ENCODE measurements at regions not wholly inside any gene's neighbourhood (a gene's known extent, or its start where the extent isn't known, plus 50 kb on each side); places are given as distances from the start of the nearest gene placed in this dataset.

GRCh38 chr6:77106992-77107391 is 356.3 kb downstream of the HTR1B start:
- Histone ChIP-seq H3K4me1 (no peaks in the 10 kb centered on the region), H3K9me3 (no peaks in the 10 kb centered on the region), H3K4me3 (no peak overlapping the region), H3K27ac (no peak overlapping the region), H3K36me3 (no peaks in the 10 kb centered on the region), H3K27me3 (no peaks in the 10 kb centered on the region)
- intact Hi-C loops (cut with DNase I), result no loop called here
- no peak for TF ChIP-seq CTCF (IDR thresholded peaks at IDR 0.05)
- DNase-seq (ENCODE audit: low spot score in 2 of 2), result no peak

GRCh38 chr6:77105091-77105490 is 358.2 kb downstream of the HTR1B start:
- Histone ChIP-seq H3K27ac (no peak overlapping the region), H3K27me3 (no peaks in the 10 kb centered on the region), H3K4me3 (no peak overlapping the region), H3K36me3 (no peaks in the 10 kb centered on the region), H3K9me3 (no peaks in the 10 kb centered on the region), H3K4me1 (no peaks in the 10 kb centered on the region)
- no peak for DNase-seq (ENCODE audit: low spot score in 2 of 2)
- no peak for TF ChIP-seq CTCF (IDR thresholded peaks at IDR 0.05)
- intact Hi-C loops (cut with DNase I), result no loop called here

GRCh38 chr6:77097940-77098339 is 365.4 kb downstream of the HTR1B start:
- no peaks in the 10 kb centered on the region for H3K4me1 ChIP-seq
- no peaks in the 10 kb centered on the region for H3K27me3 ChIP-seq
- H3K4me3 ChIP-seq, result no peak overlapping the region
- DNase-seq (ENCODE audit: low spot score in 2 of 2), result no peak
- no peak overlapping the region for H3K27ac ChIP-seq
- intact Hi-C loops (cut with DNase I), result no loop called here
- TF ChIP-seq CTCF (IDR thresholded peaks at IDR 0.05), result no peak
- H3K36me3 ChIP-seq, result no peaks in the 10 kb centered on the region
- H3K9me3 ChIP-seq, result no peaks in the 10 kb centered on the region

GRCh38 chr6:77095936-77096627 is 367.2 kb downstream of the HTR1B start:
- Histone ChIP-seq H3K4me1 (no peaks in the 10 kb centered on the region), H3K27ac (no peak overlapping the region), H3K27me3 (no peaks in the 10 kb centered on the region), H3K4me3 (no peak overlapping the region), H3K36me3 (no peaks in the 10 kb centered on the region), H3K9me3 (no peaks in the 10 kb centered on the region)
- intact Hi-C loops (cut with DNase I), result no loop called here
- no peak for DNase-seq (ENCODE audit: low spot score in 2 of 2)
- no peak for TF ChIP-seq CTCF (IDR thresholded peaks at IDR 0.05)

- Histone ChIP-seq H3K4me3 (no peak overlapping the region), H3K27ac (no peak overlapping the region), H3K36me3 (no peaks in the 10 kb centered on the region), H3K9me3 (no peaks in the 10 kb centered on the region), H3K4me1 (no peaks in the 10 kb centered on the region), H3K27me3 (no peaks in the 10 kb centered on the region)
- no peak for DNase-seq (ENCODE audit: low spot score in 2 of 2)
- intact Hi-C loops (cut with DNase I), result no loop called here
- TF ChIP-seq CTCF (IDR thresholded peaks at IDR 0.05), result no peak
Measured at GRCh38 chr6:77094821-77095220, 368.5 kb downstream of the HTR1B start.

- H3K9me3 ChIP-seq, result no peaks in the 10 kb centered on the region
- no peaks in the 10 kb centered on the region for H3K36me3 ChIP-seq
- no peak for TF ChIP-seq CTCF (IDR thresholded peaks at IDR 0.05)
- DNase-seq (ENCODE audit: low spot score in 2 of 2), result no peak
- H3K4me1 ChIP-seq, result no peaks in the 10 kb centered on the region
- intact Hi-C loops (cut with DNase I), result no loop called here
- H3K27ac ChIP-seq, result no peak overlapping the region
- no peak overlapping the region for H3K4me3 ChIP-seq
- no peaks in the 10 kb centered on the region for H3K27me3 ChIP-seq
Measured at GRCh38 chr6:77092971-77093370, 370.3 kb downstream of the HTR1B start.
